ENCODE measurements at regions not wholly inside any gene's neighbourhood (a gene's known extent, or its start where the extent isn't known, plus 50 kb on each side); places are given as distances from the start of the nearest gene placed in this dataset.

DNA sequence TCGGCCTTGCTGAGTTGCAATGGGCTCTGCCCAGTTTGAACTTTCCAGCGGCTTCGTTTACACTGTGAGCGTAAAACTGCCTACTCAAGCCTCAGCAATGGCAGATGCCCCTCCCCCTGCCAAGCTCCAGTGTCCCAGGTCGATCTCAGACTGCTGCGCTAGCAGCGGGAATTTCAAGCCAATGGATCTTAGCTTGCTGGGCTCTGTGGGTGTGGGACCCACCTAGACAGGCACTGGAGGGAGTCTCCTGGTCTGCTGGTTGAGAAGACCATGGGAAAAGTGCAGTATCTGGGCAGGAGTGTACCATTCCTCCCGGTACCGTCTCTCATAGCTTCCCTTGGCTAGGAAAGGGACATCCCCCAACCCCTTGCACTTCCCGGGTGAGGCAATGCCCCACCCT lies 88.2 kb downstream of the KLHL28 start:
- Mint-ChIP-seq H3K4me1 (no peaks in the 10 kb centered on the region), H3K27ac (no peak overlapping the region), H3K9me3 (peaks cover 9% of the 10 kb centered on the region), H3K27me3 (ENCODE audit: low read depth) (no peaks in the 10 kb centered on the region), H3K36me3 (ENCODE audit: low read depth) (no peaks in the 10 kb centered on the region), H3K4me3 (no peak overlapping the region)
- no peak for TF ChIP-seq CTCF (IDR thresholded peaks at IDR 0.05; ENCODE audit: unreplicated experiment in 3 of 3)

- no peaks in the 10 kb centered on the region for H3K36me3 Mint-ChIP-seq (ENCODE audit: low read depth)
- peaks cover 6% of the 10 kb centered on the region for H3K9me3 Mint-ChIP-seq
- TF ChIP-seq CTCF (IDR thresholded peaks at IDR 0.05; ENCODE audit: unreplicated experiment in 3 of 3) = no peak
- no peaks in the 10 kb centered on the region for H3K4me1 Mint-ChIP-seq
- no peak overlapping the region for H3K27ac Mint-ChIP-seq
- H3K4me3 Mint-ChIP-seq = no peak overlapping the region
- no peaks in the 10 kb centered on the region for H3K27me3 Mint-ChIP-seq (ENCODE audit: low read depth)
These were observed 95.0 kb downstream of the KLHL28 start for GRCh38 chr14:44866770-44867169.

DNA sequence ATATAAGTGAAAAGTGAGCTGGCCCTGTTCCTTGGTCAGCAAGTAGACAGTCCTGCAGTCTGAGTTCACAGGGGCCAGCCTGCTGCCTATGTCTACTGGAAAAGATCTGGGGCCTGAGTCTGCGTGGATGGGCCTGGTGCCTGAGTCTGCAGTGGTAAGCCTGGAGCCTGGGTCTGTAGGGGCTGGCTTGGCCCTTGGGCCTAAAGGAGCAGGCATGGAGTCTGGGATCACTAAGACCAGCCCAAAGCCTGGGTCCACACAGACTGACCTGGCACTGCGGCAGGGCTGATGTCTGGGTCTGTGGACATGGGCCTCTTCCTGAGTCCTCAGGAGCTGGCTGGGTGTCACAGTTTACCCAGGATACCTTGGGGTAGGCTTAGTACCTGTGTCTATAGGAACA lies 95.4 kb downstream of the KLHL28 start:
- TF ChIP-seq CTCF (IDR thresholded peaks at IDR 0.05; ENCODE audit: unreplicated experiment in 3 of 3) = no peak
- no peak overlapping the region for H3K27ac Mint-ChIP-seq
- H3K36me3 Mint-ChIP-seq (ENCODE audit: low read depth) = no peaks in the 10 kb centered on the region

DNA sequence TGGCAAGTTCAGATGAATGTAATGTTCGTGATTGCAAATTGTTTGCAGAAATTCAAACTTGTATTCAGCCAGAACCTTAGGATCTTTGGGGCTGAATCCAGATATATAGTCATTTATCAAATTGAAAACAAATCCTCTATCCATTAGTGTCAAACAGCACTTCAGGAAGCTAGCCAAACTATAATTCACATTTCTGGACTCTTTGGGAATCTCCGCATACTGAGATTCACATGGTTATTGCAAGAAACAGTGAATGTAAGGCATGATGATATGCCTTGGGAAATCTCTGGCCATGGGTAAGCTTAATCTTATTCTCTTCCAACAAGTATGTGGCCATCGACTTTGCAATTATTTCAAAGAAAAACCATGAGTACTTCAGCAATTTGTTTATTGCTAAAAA lies 98.5 kb downstream of the KLHL28 start:
- Mint-ChIP-seq H3K36me3 (ENCODE audit: low read depth) (no peaks in the 10 kb centered on the region), H3K9me3 (peaks cover 5% of the 10 kb centered on the region), H3K27ac (no peak overlapping the region), H3K4me3 (no peak overlapping the region), H3K4me1 (no peaks in the 10 kb centered on the region), H3K27me3 (ENCODE audit: low read depth) (no peaks in the 10 kb centered on the region)
- no peak for TF ChIP-seq CTCF (IDR thresholded peaks at IDR 0.05; ENCODE audit: unreplicated experiment in 3 of 3)

More for the DNA sequence above, 95.4 kb downstream of the KLHL28 start:
- Mint-ChIP-seq H3K4me3 (no peak overlapping the region), H3K27me3 (ENCODE audit: low read depth) (no peaks in the 10 kb centered on the region), H3K9me3 (peaks cover 6% of the 10 kb centered on the region), H3K4me1 (no peaks in the 10 kb centered on the region)

DNA sequence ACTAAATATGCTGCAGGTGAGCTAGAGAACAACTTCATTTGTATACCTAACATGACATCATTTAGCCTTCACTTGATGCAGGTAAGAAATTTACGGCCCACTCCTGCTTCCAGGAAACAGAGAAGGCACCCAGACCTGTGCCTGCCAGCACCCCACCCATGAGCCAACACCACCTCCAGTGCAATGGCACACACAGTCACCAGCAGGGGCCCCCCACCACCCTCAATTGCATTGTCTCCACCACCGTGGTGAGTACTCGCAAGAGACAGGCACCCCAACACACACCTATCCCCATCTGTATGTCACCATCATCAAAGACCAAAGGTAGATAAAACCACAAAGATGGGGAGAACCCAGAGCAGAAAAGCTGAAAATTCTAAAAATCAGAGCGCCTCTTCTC lies 107.6 kb downstream of the KLHL28 start:
- Mint-ChIP-seq H3K27me3 (ENCODE audit: low read depth) (peaks cover 4% of the 10 kb centered on the region), H3K27ac (no peak overlapping the region), H3K4me3 (no peak overlapping the region), H3K36me3 (ENCODE audit: low read depth) (no peaks in the 10 kb centered on the region), H3K9me3 (peaks cover 21% of the 10 kb centered on the region), H3K4me1 (no peaks in the 10 kb centered on the region)
- no peak for TF ChIP-seq CTCF (IDR thresholded peaks at IDR 0.05; ENCODE audit: unreplicated experiment in 3 of 3)

DNA sequence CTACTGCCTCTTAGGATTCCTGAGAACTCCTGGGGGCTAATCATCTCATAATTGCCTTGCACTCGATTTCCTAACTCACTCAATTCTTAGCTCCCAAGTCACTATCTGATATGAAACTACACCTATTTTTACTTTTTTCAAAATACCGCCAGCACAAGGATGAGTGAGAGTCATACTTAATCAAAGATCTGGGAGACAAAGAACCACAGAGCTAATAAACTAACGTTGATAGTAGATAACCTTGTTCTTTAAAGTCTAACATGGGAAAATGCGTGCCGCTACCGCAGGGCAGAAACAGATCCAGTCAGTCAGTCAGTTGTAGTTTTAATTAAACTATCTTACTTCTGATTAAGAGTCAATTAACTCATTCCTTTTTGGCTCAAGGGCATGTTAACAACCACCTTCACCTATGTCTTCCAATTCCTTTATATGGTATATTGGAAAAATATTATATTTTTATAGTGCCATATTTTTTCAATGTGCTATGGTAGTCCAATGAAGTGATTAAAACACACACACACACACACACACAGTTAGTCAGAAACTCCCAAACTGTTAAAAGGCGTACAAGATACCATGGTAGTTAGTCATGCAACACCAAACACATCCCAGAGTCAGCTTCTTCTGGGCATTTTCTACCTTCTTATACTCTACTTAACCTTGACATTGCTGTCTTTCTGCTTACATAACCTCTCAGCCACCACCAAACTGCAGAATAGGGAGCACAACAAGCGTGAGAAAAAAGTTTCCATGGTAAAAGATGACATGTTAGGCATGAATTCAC lies 114.0 kb downstream of the KLHL28 start:
- Mint-ChIP-seq H3K27me3 (ENCODE audit: low read depth) (no peaks in the 10 kb centered on the region), H3K4me3 (no peak overlapping the region), H3K36me3 (ENCODE audit: low read depth) (no peaks in the 10 kb centered on the region), H3K4me1 (no peaks in the 10 kb centered on the region), H3K9me3 (peaks cover 2% of the 10 kb centered on the region), H3K27ac (no peak overlapping the region)
- TF ChIP-seq CTCF (IDR thresholded peaks at IDR 0.05; ENCODE audit: unreplicated experiment in 3 of 3) = no peak

Measured in nephron (organoid).